SK-N-SH (cell line): ENCODE measurements at regions not wholly inside any gene's neighbourhood (a gene's known extent, or its start where the extent isn't known, plus 50 kb on each side); places are given as distances from the start of the nearest gene placed in this dataset.

Experiments used
- CTCF ChIA-PET: fragments of 300-600, 350-600 bp; formaldehyde crosslinking; extraction: SDS; loops from one replicate; lab custom pipeline; 2021; lab: Yijun Ruan, JAX
- POLR2A ChIA-PET: fragments of 350-600 bp; sonication (Branson Sonifier 250); formaldehyde crosslinking; extraction: SDS; loops from one replicate; lab custom pipeline; 2020; ENCODE audit warnings: antibody characterized with exemption, inconsistent platforms; lab: Yijun Ruan, JAX
- DNase-seq: peaks from one replicate; pipeline ENCODE4 v3.0.0; 2012
- H2AFZ ChIP-seq: fragments of 200-600 bp; sonication (generic); 2 replicates; pipeline ENCODE4 v1.8.1; 2016; ENCODE audit warnings: antibody characterized with exemption, mild to moderate bottlenecking, low read depth
- H3F3A ChIP-seq: fragments of 200-600 bp; sonication (generic); replicated peaks from 2 replicates; pipeline ENCODE3; 2016; ENCODE audit warnings: antibody characterized with exemption, mild to moderate bottlenecking; ENCODE audit not compliant: insufficient read depth
- H3K27ac ChIP-seq, 2 experiments: fragments of 200-500 bp in 1 of 2; fragments of 200-600 bp in 1 of 2; sonication (Bioruptor generic) in 1 of 2; sonication (generic), shearing (Covaris generic) in 1 of 2; 2 replicates each; pipeline versions ENCODE4 v1.5.1 to v1.6.1; 2014 to 2016; ENCODE audit warnings: low read depth in 2 of 2, inconsistent platforms in 1 of 2, low read length in 1 of 2, mild to moderate bottlenecking in 1 of 2, mixed read lengths in 1 of 2
- H3K27me3 ChIP-seq: fragments of 200-600 bp; sonication (generic), shearing (Covaris generic); 2 replicates; pipeline ENCODE4 v1.6.1; 2016; ENCODE audit warnings: mixed run types; ENCODE audit not compliant: insufficient read depth
- H3K36me3 ChIP-seq, 2 experiments: fragments of 200-500 bp in 1 of 2; fragments of 200-600 bp in 1 of 2; sonication (Bioruptor generic) in 1 of 2; sonication (generic) in 1 of 2; replicated peaks in 1 of 2; 2 replicates each; pipeline versions ENCODE3 to v1.5.1; 2014 to 2016; ENCODE audit warnings: low read length in 1 of 2, mild to moderate bottlenecking in 1 of 2; ENCODE audit not compliant: insufficient read depth in 2 of 2, control insufficient read depth in 1 of 2
- H3K4me1 ChIP-seq, 2 experiments: fragments of 200-500 bp in 1 of 2; fragments of 200-600 bp in 1 of 2; sonication (Bioruptor generic) in 1 of 2; sonication (generic), shearing (Covaris generic) in 1 of 2; 2 replicates each; pipeline versions ENCODE4 v1.5.1 to v1.6.1; 2014 to 2016; ENCODE audit warnings: low read depth in 1 of 2, low read length in 1 of 2, mixed run types in 1 of 2; ENCODE audit not compliant: insufficient read depth in 2 of 2, control insufficient read depth in 1 of 2
- H3K4me2 ChIP-seq: fragments of 200-600 bp; sonication (generic), shearing (Covaris generic); 2 replicates; pipeline ENCODE4 v1.6.1; 2017; ENCODE audit warnings: mixed run types
- H3K4me3 ChIP-seq, 2 experiments: fragments of 200-500 bp in 1 of 2; fragments of 200-600 bp in 1 of 2; sonication (Bioruptor generic) in 1 of 2; sonication (generic), shearing (Covaris generic) in 1 of 2; 2 replicates each; pipeline versions ENCODE4 v1.5.1 to v1.8.1; 2014 to 2016; ENCODE audit warnings: low read depth in 2 of 2, inconsistent platforms in 1 of 2, low read length in 1 of 2, mild to moderate bottlenecking in 1 of 2, mixed read lengths in 1 of 2, moderate library complexity in 1 of 2
- H3K79me2 ChIP-seq: fragments of 200-600 bp; sonication (generic); 2 replicates; pipeline ENCODE4 v1.8.1; 2017; ENCODE audit warnings: mild to moderate bottlenecking; ENCODE audit not compliant: insufficient read depth
- H3K9ac ChIP-seq: fragments of 200-600 bp; sonication (generic); 2 replicates; pipeline ENCODE4 v1.6.1; 2017; ENCODE audit warnings: mixed run types
- H3K9me2 ChIP-seq: fragments of 200-600 bp; sonication (generic); 2 replicates; pipeline ENCODE4 v1.6.1; 2017; ENCODE audit warnings: mixed run types
- H3K9me3 ChIP-seq: fragments of 200-600 bp; sonication (generic); 2 replicates; pipeline ENCODE4 v1.6.1; 2017; ENCODE audit warnings: mixed run types, mild to moderate bottlenecking, moderate library complexity
- H4K20me1 ChIP-seq: fragments of 200-600 bp; sonication (generic); 2 replicates; pipeline ENCODE4 v1.6.1; 2017; ENCODE audit warnings: mild to moderate bottlenecking, mixed run types; ENCODE audit not compliant: insufficient read depth
- CTCF ChIP-seq: fragments of 200-600 bp; sonication (generic); IDR thresholded peaks from 2 replicates; pipeline ENCODE4 v1.6.1; 2017; ENCODE audit warnings: antibody characterized with exemption, mild to moderate bottlenecking, moderate library complexity
- ELF1 ChIP-seq: IDR thresholded peaks from 2 replicates; pipeline ENCODE4 v1.4.0; 2012
- EZH2phosphoT487 ChIP-seq: fragments of 200-600 bp; sonication (generic); IDR thresholded peaks from 2 replicates; pipeline ENCODE4 v1.6.1; 2017; ENCODE audit warnings: low read depth, mixed run types, mild to moderate bottlenecking, antibody characterized with exemption, moderate library complexity, borderline replicate concordance
- FOXJ3 ChIP-seq: sonication (generic); formaldehyde crosslinking; IDR thresholded peaks from 2 replicates; pipeline ENCODE4 v1.5.1; 2020; ENCODE audit warnings: mild to moderate bottlenecking, missing genetic modification reagents
- FOXM1 ChIP-seq: IDR thresholded peaks from 2 replicates; pipeline ENCODE4 v1.4.0; 2012; ENCODE audit warnings: low read depth, mild to moderate bottlenecking
- GABPA ChIP-seq: IDR thresholded peaks from 2 replicates; pipeline ENCODE4 v1.4.0; 2012; ENCODE audit warnings: low read depth, mild to moderate bottlenecking
- GATA2 ChIP-seq: sonication (generic); formaldehyde crosslinking; IDR thresholded peaks from 2 replicates; pipeline ENCODE4 v1.5.0; 2020; ENCODE audit warnings: mild to moderate bottlenecking, missing genetic modification reagents
- IRF3 ChIP-seq: fragments of 150-350 bp; IDR thresholded peaks from 2 replicates; pipeline ENCODE4 v1.6.1; 2016; ENCODE audit warnings: mild to moderate bottlenecking, low read depth, low read length
- MAX ChIP-seq: IDR thresholded peaks from 2 replicates; pipeline ENCODE4 v1.4.0; 2012; ENCODE audit warnings: low read depth
- MEF2A ChIP-seq: IDR thresholded peaks from 2 replicates; pipeline ENCODE4 v1.4.0; 2012; ENCODE audit warnings: low read depth, borderline replicate concordance
- MXI1 ChIP-seq: IDR thresholded peaks from 2 replicates; pipeline ENCODE4 v1.6.1; 2012; ENCODE audit warnings: mild to moderate bottlenecking, low read depth, low read length, improper control_type of control experiment
- NFIC ChIP-seq: IDR thresholded peaks from 2 replicates; pipeline ENCODE4 v1.4.0; 2012; ENCODE audit warnings: borderline replicate concordance
- NRF1 ChIP-seq: IDR thresholded peaks from 2 replicates; pipeline ENCODE4 v1.6.1; 2012; ENCODE audit warnings: low read depth, mild to moderate bottlenecking, low read length
- POLR2AphosphoS5 ChIP-seq: IDR thresholded peaks from 2 replicates; pipeline ENCODE4 v1.6.1; 2012; ENCODE audit warnings: low read depth, low read length
- RAD21 ChIP-seq: IDR thresholded peaks from 2 replicates; pipeline ENCODE4 v1.6.1; 2012; ENCODE audit warnings: mild to moderate bottlenecking, low read length
- SIN3A ChIP-seq: IDR thresholded peaks from 2 replicates; pipeline ENCODE4 v1.6.1; 2012; ENCODE audit warnings: low read depth, mild to moderate bottlenecking, low read length, moderate library complexity, borderline replicate concordance
- TEAD4 ChIP-seq: IDR thresholded peaks from 2 replicates; pipeline ENCODE4 v1.4.0; 2012; ENCODE audit warnings: mild to moderate bottlenecking, borderline replicate concordance; ENCODE audit not compliant: insufficient read depth
- USF2 ChIP-seq: fragments of 150-350 bp; IDR thresholded peaks from 2 replicates; pipeline ENCODE4 v1.6.1; 2017; ENCODE audit warnings: antibody characterized with exemption, low read length, low read depth, borderline replicate concordance
- YY1 ChIP-seq: IDR thresholded peaks from 2 replicates; pipeline ENCODE4 v1.4.0; 2012; ENCODE audit warnings: low read depth, mild to moderate bottlenecking
- WGBS: methylation state at CpG from one replicate; pipeline ENCODE4 v1.1.6; 2017; ENCODE audit warnings: low lambda C conversion rate; 5-methylcytosine and 5-hydroxymethylcytosine counted together

GRCh38 chr6:87757792-87758191, 55.8 kb upstream of the AKIRIN2 start:
- 98% methylated on average over 3 of the region's 3 CpGs for whole genome bisulfite sequencing
- H3F3A ChIP-seq: peaks cover 10% of the 10 kb centered on the region
- ChIA-PET CTCF (no interaction called here), POLR2A (no interaction called here)
- TF ChIP-seq TEAD4: no peak
- TF ChIP-seq GABPA: no peak
- TF ChIP-seq NRF1: no peak
- TF ChIP-seq MAX: no peak
- no peak for TF ChIP-seq RAD21
- TF ChIP-seq MXI1: no peak
- TF ChIP-seq IRF3: no peak
- no peak for TF ChIP-seq YY1
- no peak for TF ChIP-seq USF2
- TF ChIP-seq GATA2 (CRISPR knock-in tag): no peak
- TF ChIP-seq FOXJ3 (CRISPR knock-in tag): no peak
- no peak for TF ChIP-seq EZH2phosphoT487
- TF ChIP-seq FOXM1: no peak
- no peak for TF ChIP-seq POLR2AphosphoS5
- TF ChIP-seq ELF1: no peak
- no peak for TF ChIP-seq CTCF
- TF ChIP-seq NFIC: no peak
- no peak for TF ChIP-seq MEF2A
- TF ChIP-seq SIN3A: no peak
- no peak overlapping the region for H3K27ac ChIP-seq
- H2AFZ ChIP-seq: no peak overlapping the region
- no peaks in the 10 kb centered on the region for H3K27me3 ChIP-seq
- H3K4me3 ChIP-seq: no peak overlapping the region
- H3K9me3 ChIP-seq: no peaks in the 10 kb centered on the region
- peaks cover 0 to 5% of the 10 kb centered on the region in 2 experiments; a peak in 2 of 4 replicates for H3K4me1 ChIP-seq
- H3K36me3 ChIP-seq: no peaks in the 10 kb centered on the region
- H3K9ac ChIP-seq: no peak overlapping the region
- H3K9me2 ChIP-seq: no peaks in the 10 kb centered on the region
- no peak overlapping the region for H3K4me2 ChIP-seq
- DNase-seq: no peak
- no peaks in the 10 kb centered on the region for H4K20me1 ChIP-seq
- H3K79me2 ChIP-seq: no peaks in the 10 kb centered on the region
